ENCODE measurements at regions not wholly inside any gene's neighbourhood (a gene's known extent, or its start where the extent isn't known, plus 50 kb on each side); places are given as distances from the start of the nearest gene placed in this dataset.
A peak's percentile ranks its signal among the peaks of the same experiment; 100 is the strongest.
"Not testable (repeated sequence)": the region's sequence is repeated elsewhere in the genome, so short reads cannot be mapped to it uniquely, and the experiment has no call there.

- DNase-seq: no peak
These were observed 156.0 kb upstream of the JUN start for GRCh38 chr1:58939666-58940370.

GRCh38 chr1:58941471-58942289 lies 157.8 kb upstream of the JUN start:
- DNase-seq: no peak

- DNase-seq: no peak
These were observed 158.9 kb upstream of the JUN start for GRCh38 chr1:58942759-58943191.

GRCh38 chr1:58943776-58944175 lies 159.9 kb upstream of the JUN start:
- DNase-seq: no peak

- DNase-seq: no peak
These were observed 160.6 kb upstream of the JUN start for GRCh38 chr1:58944439-58944838.

- DNase-seq: no peak
These were observed 162.5 kb upstream of the JUN start for GRCh38 chr1:58946390-58946789.

- DNase-seq: no peak
These were observed 164.8 kb upstream of the JUN start for GRCh38 chr1:58948671-58949070.

- no peak for DNase-seq
These were observed 165.8 kb upstream of the JUN start for GRCh38 chr1:58949551-58950220.

- DNase-seq: no peak
These were observed 167.1 kb upstream of the JUN start for GRCh38 chr1:58950897-58951296.

GRCh38 chr1:58953951-58954350 lies 170.1 kb upstream of the JUN start:
- DNase-seq: not testable (repeated sequence)

- not testable (repeated sequence) for DNase-seq
These were observed 179.4 kb upstream of the JUN start for GRCh38 chr1:58963287-58963686.

GRCh38 chr1:58964428-58964827 lies 180.6 kb upstream of the JUN start:
- DNase-seq: no peak

- DNase-seq: no peak
These were observed 181.0 kb upstream of the JUN start for GRCh38 chr1:58964880-58965279.

- DNase-seq: no peak
These were observed 182.5 kb upstream of the JUN start for GRCh38 chr1:58966103-58966916.

GRCh38 chr1:58966917-58967740 lies 183.3 kb upstream of the JUN start:
- no peak for DNase-seq

GRCh38 chr1:58968360-58968952 lies 184.6 kb upstream of the JUN start:
- peak; percentile 52 for DNase-seq

- DNase-seq: not testable (repeated sequence)
These were observed 185.3 kb upstream of the JUN start for GRCh38 chr1:58969176-58969575.

GRCh38 chr1:58971629-58972140 lies 187.8 kb upstream of the JUN start:
- DNase-seq: no peak

GRCh38 chr1:58975888-58976287 lies 192.0 kb upstream of the JUN start:
- no peak for DNase-seq

GRCh38 chr1:58976294-58976693 lies 192.4 kb upstream of the JUN start:
- DNase-seq: no peak

GRCh38 chr1:58977598-58977997 lies 193.8 kb upstream of the JUN start:
- DNase-seq: no peak
